Pulmonary artery endothelial cell (primary cell): ENCODE measurements at regions not wholly inside any gene's neighbourhood (a gene's known extent, or its start where the extent isn't known, plus 50 kb on each side); places are given as distances from the start of the nearest gene placed in this dataset.

Experiments used
- DNase-seq: peaks from one replicate; pipeline ENCODE4 v3.0.0-alpha.2; 2011; ENCODE audit warnings: low read depth, low spot score

DNA sequence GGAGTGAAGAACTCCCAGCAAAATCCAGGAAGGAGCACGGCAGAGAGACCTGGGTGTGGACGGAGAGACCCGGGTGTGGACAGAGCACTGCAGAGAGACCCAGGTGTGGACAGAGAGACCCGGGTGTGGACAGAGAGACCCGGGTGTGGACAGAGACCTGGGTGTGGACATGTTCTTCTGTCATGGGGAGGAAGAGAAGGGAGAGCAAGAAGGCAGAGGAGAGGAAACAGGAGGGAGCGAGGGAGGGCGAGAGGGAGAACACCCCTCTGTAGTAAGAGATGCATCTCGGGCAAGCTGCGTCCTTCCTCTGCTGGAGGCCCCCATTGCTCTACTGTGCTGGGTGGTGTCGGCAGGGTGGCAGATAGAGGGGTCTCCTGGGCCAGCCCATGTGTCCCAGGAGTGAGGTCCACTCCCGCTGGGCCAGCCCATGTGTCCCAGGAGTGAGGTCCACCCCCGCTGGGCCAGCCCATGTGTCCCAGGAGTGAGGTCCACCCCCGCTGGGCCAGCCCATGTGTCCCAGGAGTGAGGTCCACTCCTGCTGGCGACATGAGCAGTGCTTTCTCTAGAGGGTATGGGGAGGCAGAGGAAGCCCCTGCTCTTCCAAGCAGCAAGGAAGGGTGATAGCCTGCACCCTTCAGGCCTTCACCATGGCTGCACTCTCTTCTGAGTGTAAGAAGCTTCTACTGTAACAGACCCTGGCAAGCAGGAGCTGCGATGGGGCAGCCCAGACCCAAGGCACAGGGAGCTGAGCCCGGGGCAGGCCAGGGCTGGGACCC, 934.2 kb downstream of the BRD1 start:
- no peak for DNase-seq

DNA sequence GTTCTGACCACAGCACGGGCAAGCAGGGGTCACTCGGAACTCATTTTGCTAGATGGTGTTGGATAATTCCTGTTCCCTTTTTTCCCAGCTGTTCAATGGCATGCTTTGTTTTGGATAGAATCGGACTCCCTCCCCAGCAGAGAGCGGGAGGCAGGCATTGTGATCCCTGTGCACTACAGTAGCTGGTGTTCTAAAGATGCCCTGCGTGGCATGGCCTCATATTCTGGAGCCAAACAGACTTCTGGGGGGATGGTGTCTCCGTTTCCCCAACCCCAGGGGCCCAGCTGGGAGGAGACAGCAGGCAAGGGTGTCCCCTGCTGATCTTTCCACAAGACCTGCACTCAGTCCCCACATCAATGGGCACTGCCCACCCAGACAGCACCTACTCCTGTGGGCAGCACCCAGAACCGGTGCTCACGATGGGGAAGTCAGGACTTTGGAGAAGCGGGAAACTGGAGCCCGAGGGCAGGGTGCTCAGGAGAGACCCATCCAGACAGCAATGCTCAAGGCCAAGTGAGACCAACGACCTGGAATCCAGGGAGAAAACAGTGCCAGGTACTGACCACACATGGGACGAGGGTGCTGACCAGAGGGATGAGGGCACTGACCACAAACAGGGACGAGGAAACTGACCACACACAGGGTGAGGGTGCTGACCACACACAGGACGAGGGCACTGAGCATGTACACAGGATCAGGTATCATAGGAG, 934.9 kb downstream of the BRD1 start:
- no peak for DNase-seq

DNA sequence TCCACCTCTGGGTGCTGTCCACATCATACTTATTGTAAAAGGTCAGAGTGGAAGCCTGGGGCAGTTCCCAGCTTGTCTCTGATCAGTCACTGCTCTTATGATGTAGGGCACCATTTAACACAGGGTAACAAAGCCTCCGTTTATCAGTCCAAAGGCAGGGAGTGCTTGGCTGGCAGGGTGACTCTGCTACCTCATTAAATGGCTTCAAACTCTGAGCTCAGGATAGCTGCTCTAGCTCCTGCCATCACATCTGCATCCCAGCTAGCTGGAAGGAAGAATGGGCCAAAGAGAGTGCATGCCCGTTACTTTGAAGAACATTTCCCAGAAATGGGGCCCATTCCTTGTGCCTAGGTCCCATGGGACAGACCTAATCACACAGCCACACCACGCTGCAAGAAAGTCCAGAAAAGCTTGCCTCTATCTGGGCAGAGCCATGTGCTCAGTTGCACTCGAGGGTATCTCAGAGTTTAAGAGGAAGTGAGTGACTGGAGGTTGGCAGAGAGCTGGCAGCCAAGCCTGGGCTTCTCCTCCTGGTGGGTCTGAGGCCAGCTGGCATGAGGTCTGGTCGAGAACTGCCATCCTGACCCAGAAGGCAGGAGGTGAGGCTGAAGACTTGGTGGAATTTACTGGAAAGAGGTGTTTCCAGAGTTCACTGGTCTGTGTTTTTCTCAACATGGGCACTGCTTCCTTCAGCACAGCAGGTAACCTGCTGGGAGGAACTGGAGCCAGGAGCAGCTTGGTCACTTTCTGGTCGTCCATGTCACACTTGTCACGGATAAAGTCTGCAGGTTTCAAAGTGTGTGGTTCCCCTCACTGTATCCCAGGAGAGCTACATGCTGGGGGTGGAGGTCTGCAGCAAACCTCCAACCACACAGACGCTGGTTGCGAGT, 935.7 kb downstream of the BRD1 start:
- DNase-seq: no peak

DNA sequence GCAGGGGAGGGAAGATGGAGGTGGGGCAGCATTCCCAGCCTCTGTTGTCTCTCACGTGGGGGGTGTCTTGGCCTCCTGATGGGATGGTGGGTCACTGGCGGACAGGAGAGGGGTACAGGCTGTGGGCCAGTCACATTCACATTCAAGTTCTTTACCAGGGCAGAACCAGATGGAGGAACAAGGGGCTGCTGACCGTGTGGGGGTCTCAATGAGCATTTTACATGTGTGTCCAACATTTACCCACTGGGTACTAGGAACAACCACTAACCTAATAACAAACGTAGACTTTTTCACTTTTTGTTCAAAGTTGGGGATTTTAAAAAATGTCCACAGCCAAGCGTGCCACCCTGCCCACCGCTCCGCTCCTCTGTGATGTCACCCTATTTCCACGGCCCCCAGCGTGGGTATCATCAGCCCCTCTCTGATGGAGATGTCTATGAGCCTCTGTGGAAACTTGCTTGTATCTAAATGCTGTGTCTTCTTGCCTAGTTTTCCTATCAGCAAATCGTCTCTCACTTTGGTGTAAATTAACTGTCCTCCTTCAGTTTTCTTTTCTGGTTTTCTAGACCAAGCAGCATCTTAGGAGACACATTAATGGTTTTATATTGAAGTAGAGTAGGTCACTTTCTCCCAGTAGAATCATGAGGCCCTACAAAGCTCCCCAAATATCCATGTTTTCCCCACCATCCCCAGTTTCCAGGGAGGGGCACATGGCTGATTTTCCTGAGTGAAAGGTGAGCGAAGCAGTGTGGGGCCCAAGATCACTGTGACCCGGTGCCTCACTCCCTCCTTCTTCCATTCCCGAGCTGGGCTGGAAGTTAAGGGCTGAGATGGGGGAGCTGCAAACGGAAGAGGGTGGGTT, 936.7 kb downstream of the BRD1 start:
- no peak for DNase-seq

DNA sequence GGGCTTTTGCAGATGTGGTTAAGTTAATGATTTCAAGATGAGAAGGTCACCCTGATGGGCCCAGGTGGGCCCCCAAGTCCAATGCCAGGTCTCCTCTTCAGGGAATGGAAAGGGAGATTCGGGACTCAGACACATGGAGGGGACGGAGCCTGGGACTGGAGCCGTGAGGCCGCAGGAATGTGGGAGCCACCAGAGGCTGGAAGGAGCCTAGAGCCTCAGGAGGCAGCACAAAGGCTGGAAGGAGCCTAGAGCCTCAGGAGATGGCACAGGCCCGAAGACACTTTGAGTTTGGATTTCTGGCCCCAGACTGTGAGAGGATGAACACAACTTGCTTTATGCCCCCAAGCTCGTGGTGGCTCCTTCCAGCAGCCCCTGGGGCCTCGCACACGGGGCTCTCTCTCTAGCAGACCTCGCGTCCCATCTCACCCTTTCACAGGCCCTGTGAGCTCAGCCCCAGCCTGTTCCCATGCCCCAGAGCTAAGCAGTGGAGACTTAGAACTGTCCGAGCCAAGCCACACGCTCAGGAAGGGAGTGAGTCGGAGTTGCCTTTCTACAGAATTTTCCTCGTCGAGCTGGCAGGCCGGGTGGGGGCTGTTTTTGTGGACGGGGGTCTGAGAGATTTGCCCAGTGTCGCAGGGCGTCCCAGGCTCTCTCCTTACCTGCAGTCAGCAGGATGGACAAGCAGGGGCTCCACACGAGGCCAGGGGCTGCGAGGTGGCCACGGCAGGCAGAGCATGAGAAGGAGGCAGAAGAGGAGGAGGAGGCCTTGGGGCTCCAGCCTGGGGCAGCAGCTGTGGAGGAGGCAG, 937.6 kb downstream of the BRD1 start:
- no peak for DNase-seq

DNA sequence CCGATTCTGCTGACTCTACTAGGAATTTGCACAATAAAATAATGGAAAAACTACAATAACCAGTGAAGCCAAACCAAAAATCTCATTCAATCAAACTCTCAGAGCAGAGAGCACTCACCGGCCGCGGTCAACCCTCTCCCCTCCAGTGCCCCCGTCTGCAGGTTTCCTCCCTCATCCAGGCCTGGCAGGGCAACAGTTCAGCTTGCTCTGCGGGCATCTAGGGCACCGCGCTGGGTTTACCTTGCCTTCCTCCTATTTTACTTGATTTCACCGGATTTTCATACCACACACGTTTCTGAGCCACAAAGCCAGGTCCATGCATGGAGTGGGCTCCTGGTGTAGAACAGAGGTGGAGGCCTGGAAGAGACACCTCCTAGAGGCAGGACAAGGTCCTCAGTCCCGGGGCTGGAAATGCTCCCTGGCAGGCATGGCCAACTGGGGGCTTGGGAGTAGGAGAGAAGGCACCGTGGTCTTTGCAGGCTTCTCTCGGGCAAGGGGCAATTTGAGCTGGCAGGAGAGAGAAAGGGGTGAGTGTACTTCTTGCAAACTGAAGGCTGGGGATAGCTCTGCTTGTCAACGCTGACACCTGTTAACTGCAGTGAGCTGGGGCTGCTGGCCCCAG, 938.4 kb downstream of the BRD1 start:
- DNase-seq: no peak

DNA sequence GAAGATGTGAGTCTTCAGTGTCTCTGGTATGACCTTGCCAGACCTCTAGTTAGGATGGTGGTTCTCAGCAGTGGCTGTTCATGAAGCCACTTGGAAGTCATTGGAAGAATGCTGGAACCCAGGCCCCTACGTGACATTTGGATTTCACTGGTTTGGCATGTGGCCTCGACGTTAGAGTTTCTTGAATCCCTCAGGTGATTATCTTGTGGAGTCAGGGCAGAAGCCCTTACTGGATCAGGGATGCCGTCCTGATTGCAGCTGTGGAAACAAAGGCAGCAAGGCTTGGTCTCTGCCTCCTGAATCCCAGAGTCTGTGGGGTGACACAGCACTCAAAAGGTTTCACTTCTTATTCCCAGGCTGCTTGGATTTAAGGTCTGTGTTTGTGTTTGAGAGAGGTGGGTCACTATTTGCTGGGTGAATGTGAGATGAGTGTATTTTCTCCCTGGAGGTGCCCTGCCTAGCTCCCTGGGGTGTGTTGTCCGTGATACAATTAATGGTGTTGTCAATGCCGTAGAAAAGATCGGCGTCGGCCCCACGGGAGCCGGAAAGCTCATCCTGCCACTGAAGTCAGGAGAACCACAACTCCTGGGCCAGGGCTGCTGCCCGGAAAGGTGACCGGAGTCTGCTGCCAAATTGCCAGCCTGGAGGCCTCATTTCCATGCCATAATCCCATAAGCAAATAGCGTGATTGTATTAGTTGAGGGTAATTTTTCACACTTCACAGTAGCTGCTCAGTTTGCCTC, 939.0 kb downstream of the BRD1 start:
- no peak for DNase-seq

DNA sequence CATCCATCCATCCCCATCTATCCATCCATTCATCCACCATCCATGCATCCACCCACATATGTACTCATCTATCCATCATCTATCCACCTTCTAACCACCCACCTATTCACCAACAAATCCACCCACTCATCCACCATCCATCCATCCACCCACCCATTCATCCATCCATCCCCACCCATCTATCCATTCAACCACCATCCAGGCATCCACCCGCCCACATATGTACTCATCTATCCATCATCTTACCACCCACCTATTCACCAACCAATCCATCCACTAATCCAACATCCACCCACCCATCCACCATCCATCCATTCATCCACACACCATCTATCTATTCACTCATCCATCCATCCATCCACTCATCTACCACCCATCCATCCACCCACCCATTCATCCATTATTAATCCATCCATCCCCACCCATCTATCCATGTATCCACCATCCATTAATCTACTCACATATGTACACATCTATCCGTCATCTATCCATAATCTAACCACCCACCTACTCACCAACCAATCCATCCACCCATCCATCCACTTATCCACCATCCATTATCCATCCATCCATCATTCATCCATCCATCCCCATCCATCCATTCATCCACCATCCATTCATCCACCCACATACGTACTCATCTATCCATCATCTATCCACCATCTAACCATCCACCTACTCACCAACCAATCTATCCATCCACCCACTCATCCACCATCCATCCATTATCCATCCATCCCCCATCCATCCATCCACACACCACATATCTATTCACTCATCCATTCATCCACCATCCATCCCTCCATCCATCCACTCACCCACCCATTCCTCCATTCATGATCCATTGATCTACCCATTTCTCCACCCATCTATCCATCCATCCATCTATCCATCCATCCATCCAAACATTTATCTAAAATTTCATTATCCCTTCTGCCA, 940.0 kb downstream of the BRD1 start:
- DNase-seq: no peak

DNA sequence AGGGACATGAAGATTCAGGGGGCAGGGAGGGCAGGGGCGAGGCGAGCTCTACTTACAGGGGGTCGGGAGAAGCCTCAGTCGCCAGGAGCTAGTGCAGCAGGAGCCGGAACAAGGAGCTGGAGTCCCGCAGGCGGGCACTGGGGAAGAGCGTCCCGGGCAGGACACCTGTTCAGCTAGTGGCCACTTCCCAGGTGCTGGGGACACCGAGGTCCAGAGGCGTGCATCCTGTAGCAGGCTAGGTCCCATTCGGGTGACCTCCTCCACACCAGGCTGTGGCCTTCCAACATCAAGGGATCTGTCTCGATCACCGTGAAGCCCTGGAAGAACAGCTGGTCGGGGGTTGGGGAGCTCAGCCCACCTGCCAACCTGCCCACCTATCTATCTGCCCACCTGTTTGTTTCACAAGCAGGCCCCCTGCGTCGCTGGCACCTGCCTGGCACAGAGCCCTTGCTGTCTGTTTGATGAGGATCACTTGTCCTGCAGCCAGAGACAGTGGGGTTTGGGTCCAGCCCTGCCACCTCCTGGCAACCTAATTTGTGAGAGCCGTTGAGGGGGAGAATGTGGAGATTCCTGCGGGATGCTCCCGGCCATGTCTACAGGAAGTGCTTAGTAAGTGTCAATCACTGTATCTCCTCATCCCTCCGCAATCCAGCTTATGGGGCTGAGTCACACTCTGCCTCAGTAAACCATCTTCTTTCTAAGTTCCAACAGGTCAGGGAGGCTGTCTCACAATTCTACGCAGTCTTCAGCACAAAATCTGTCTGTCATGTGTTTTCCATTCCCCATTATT, 940.9 kb downstream of the BRD1 start:
- DNase-seq: no peak

DNA sequence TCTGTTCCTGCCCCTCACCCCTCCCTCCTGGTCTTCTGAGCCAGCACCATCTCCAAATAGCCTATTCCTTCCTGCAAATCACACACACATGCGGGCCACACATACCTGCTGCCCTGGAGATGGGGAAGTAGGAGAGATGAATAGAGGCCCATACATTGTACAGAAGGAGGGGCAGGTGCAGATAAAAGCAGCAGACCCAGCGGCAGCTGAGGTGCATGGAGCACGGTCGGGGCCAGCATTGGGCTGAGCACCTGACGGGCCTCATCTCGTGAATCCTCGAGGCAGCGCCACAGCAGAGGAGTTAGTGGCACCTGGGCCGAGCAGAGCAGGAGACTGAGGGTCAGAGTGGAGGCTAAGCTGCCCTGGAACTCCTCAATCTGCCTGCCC, 941.8 kb downstream of the BRD1 start:
- DNase-seq: no peak

DNA sequence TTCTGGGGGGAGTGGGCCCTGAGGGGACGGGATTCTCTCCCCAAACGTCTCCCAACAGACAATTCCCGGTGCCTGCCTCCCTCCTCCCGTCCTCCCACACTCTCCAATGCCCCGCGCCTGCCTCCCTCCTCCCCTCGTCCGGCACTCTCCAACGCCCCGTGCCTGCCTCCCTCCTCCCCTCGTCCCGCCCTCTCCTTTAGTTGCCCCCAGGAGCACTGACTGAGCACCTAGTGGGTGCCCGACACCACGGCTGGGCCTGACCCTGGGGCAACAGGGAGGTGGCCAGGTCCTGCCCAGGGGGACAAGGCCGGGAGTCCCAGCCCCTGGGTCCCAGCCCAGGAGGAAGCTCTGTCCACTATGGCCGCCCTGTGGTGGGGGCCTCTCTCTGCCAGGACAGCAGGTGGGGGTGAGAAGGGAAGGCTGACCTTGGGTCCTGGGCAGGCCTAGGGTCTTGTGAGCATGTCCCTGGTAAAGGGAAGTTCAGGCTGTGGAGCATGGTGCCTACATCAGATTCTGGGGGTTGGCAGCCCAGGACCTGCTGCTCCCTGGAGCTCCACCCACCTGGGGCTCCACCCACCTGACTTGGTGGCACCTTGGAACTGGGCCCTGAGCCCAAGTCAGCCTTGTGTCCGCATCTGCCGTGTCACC, 942.3 kb downstream of the BRD1 start:
- DNase-seq: no peak

DNA sequence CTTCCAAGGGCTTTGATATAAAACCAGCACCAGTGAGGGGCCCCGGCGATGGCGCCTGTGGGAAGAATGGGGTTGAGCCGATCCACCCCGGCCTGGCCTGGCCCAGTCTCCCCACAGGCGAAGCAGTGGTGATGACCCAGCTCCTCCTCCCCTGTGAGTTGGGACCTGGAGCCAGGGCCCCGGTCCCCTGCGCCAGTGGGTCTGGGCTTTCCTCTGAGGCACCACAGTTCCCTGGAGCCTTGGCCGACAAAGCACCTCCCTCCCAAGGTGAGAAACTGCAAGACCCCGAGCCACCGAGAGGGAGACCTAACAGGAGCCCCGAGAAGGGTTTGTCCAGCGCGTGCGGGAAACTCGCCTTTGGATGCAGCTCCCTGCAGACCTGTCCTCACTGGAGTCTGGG, 942.9 kb downstream of the BRD1 start:
- no peak for DNase-seq

DNA sequence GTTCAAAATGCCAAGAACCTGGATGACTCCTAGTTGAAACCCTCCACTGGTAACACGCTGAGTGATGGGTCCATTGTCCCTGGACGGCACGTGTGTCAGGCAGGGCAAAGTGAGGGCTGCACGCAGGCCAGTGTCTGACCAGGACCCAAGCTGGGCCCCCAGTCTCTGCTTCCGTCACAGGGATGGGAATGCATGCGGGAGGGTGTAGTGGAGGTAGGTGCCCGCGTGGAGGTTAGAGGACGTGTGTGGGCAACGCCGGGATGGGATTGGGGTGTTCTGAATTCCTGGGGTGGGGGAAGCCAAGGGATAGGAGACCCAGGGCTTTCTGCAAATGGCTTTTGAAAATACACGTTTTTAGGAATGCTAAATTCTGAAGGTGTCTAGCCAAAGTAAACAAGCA, 943.3 kb downstream of the BRD1 start:
- no peak for DNase-seq

DNA sequence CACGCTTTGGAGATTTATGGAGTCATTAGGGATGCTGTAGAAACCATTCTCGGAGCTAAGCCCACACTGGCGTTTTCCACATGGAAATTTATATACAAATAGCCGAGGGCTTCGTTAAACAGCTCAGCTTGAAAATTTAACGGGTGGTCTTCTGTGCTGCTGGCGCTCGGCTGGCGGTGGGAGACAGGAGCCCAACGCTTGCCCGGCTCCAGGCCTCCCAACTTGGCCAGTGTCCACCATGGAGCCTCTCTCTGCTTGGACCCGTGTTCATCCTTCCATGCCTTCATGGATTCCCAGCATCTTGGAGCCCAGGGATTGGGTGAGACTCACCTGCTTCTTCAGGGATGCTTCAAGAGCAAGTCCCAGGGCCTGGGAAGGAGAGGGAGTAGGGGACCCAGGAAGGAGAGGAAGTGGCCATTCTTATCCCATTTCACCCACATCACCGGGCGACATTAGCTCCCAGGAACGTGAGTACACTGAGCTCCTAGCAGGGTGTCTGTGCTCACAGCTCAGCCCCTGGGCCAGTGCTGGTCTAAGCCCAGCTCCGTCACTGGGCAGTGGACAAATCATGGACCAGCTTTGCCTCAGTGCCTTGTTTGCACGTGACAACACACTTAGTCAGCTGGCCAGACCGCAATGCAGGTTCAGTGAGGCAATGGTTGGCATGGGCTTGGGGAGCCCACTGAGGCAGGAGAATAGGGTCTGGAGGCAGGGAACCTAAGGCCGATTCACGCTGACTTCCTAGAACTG, 944.3 kb downstream of the BRD1 start:
- no peak for DNase-seq

DNA sequence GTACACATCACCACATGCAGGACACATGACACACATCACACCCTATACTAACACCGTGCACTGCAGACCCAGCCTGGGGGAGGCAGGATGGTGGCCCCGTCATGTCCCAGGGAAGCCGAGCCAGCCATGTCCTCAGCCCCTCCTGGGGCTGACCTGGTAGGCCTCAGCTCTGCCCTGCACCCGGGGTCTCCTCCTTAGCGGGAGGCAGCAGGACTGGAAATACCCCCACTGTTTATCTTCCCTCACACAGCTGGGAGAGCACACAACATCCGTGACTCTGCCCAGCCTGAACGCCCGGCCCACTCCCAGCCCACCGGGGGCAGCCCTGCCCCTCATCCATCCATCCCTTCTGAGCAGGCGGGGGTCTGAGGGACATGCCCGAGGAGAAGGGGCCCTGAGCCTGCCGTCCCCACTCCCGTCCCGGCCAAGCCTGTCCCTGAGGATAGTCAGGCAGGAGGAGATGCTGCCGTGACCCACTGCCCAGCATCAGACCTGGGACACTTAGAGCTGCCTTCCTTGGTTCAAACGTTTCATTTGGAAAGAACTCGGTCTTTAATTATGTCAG, 945.0 kb downstream of the BRD1 start:
- no peak for DNase-seq
